H1 (cell line): ENCODE measurements at regions not wholly inside any gene's neighbourhood (a gene's known extent, or its start where the extent isn't known, plus 50 kb on each side); places are given as distances from the start of the nearest gene placed in this dataset.
A peak's percentile ranks its signal among the peaks of the same experiment; 100 is the strongest.

Source experiments
- CTCF ChIA-PET: fragments of 300-600 bp; sonication (Branson Sonifier 250); formaldehyde crosslinking; loops from one replicate; lab custom pipeline; 2021; ENCODE audit not compliant: partially characterized antibody; lab: Charles Lee
- POLR2A ChIA-PET: fragments of 300-600 bp; sonication (Branson Sonifier 250); formaldehyde crosslinking; loops from one replicate; lab custom pipeline; 2021; ENCODE audit warnings: inconsistent platforms; ENCODE audit not compliant: partially characterized antibody; lab: Charles Lee
- DNase-seq, 2 experiments: peaks; one replicate each; pipeline versions ENCODE4 v3.0.0 to v3.0.0-alpha.2; 2010 to 2022; ENCODE audit warnings: low spot score in 2 of 2, low read depth in 1 of 2, mixed read lengths in 1 of 2
- FAIRE-seq: peaks from 2 replicates; lab custom pipeline; 2011; peaks lifted over from hg19 to GRCh38; lab: Jason Lieb, UNC
- H2AFZ ChIP-seq: 2 replicates; pipeline ENCODE4 v1.8.1; 2012; ENCODE audit warnings: low read length, inconsistent platforms
- H2AK5ac ChIP-seq: 2 replicates; pipeline ENCODE4 v1.6.1; 2013; ENCODE audit warnings: low read depth, low read length
- H2BK120ac ChIP-seq: replicated peaks from 2 replicates; pipeline ENCODE3; 2013; ENCODE audit warnings: low read depth, low read length, inconsistent platforms
- H2BK12ac ChIP-seq: 2 replicates; pipeline ENCODE4 v1.6.1; 2013; ENCODE audit warnings: low read depth, low read length
- H2BK15ac ChIP-seq: 2 replicates; pipeline ENCODE4 v1.6.1; 2013; ENCODE audit warnings: low read length
- H2BK20ac ChIP-seq: 2 replicates; pipeline ENCODE4 v1.6.1; 2013; ENCODE audit warnings: low read length
- H2BK5ac ChIP-seq: 2 replicates; pipeline ENCODE4 v1.6.1; 2013; ENCODE audit warnings: low read depth, low read length
- H3K14ac ChIP-seq: 2 replicates; pipeline ENCODE4 v1.6.1; 2013; ENCODE audit warnings: inconsistent platforms; ENCODE audit not compliant: insufficient read length
- H3K18ac ChIP-seq: 2 replicates; pipeline ENCODE4 v1.6.1; 2013; ENCODE audit warnings: low read length; ENCODE audit errors: extremely low read depth
- H3K23ac ChIP-seq: 2 replicates; pipeline ENCODE4 v1.6.1; 2013; ENCODE audit warnings: inconsistent platforms; ENCODE audit not compliant: insufficient read length
- H3K23me2 ChIP-seq: 2 replicates; pipeline ENCODE4 v1.6.1; 2013; ENCODE audit warnings: low read depth, low read length
- H3K27ac ChIP-seq: 2 replicates; pipeline ENCODE4 v1.6.1; 2011; ENCODE audit warnings: low read depth, low read length, inconsistent platforms
- H3K27me3 ChIP-seq, 4 experiments: replicated peaks in 1 of 4; 1 replicate in 1 of 4; 2 replicates in 3 of 4; pipeline versions ENCODE4 v1.6.1 to v1.8.1; 2011 to 2013; ENCODE audit warnings: low read length in 3 of 4, mild to moderate bottlenecking in 3 of 4, inconsistent platforms in 2 of 4, mixed read lengths in 2 of 4, moderate library complexity in 1 of 4; ENCODE audit not compliant: control insufficient read depth in 3 of 4, insufficient read depth in 3 of 4; ENCODE audit errors: extremely low read depth in 1 of 4
- H3K36me3 ChIP-seq, 4 experiments: 2 replicates each; pipeline versions ENCODE4 v1.6.1 to v1.8.1; 2011 to 2013; ENCODE audit warnings: mild to moderate bottlenecking in 4 of 4, low read length in 3 of 4, moderate library complexity in 2 of 4, control low read depth in 1 of 4, inconsistent platforms in 1 of 4; ENCODE audit not compliant: insufficient read depth in 4 of 4, control insufficient read depth in 2 of 4
- H3K4ac ChIP-seq: replicated peaks from 2 replicates; pipeline ENCODE3; 2013; ENCODE audit warnings: low read length, low read depth, mixed read lengths, inconsistent platforms; ENCODE audit not compliant: insufficient read length
- H3K4me1 ChIP-seq, 4 experiments: replicated peaks in 1 of 4; 1 replicate in 1 of 4; 2 replicates in 3 of 4; pipeline versions ENCODE4 v1.6.1 to v1.8.1; 2011 to 2013; ENCODE audit warnings: low read length in 3 of 4, inconsistent platforms in 2 of 4, mixed read lengths in 1 of 4; ENCODE audit not compliant: insufficient read depth in 4 of 4, control insufficient read depth in 3 of 4
- H3K4me2 ChIP-seq, 2 experiments: 2 replicates each; pipeline versions ENCODE4 v1.6.1 to v1.8.1; 2011 to 2013; ENCODE audit warnings: low read depth in 2 of 2, low read length in 2 of 2, control low read depth in 1 of 2, inconsistent platforms in 1 of 2, mild to moderate bottlenecking in 1 of 2; ENCODE audit not compliant: insufficient read depth in 1 of 2
- H3K4me3 ChIP-seq, 4 experiments: fragments of 200-600, 300-600 bp in 1 of 4; sonication (generic), shearing (Covaris generic), sonication (Bioruptor Twin) in 1 of 4; 2 replicates each; pipeline versions ENCODE4 v1.5.1 to v1.8.1; 2011 to 2016; ENCODE audit warnings: low read length in 4 of 4, low read depth in 3 of 4, control low read depth in 2 of 4, inconsistent platforms in 2 of 4, mild to moderate bottlenecking in 2 of 4, mixed read lengths in 1 of 4, moderate library complexity in 1 of 4; ENCODE audit not compliant: insufficient read depth in 2 of 4; ENCODE audit errors: extremely low read depth in 1 of 4
- H3K56ac ChIP-seq: replicated peaks from 2 replicates; pipeline ENCODE3; 2013; ENCODE audit warnings: low read depth, mild to moderate bottlenecking, mixed read lengths, low read length, inconsistent platforms; ENCODE audit not compliant: insufficient read length
- H3K79me1 ChIP-seq: 2 replicates; pipeline ENCODE4 v1.6.1; 2013; ENCODE audit warnings: low read depth, low read length, control low read depth
- H3K79me2 ChIP-seq, 2 experiments: 2 replicates each; pipeline versions ENCODE4 v1.6.1 to v1.8.1; 2012 to 2013; ENCODE audit warnings: low read length in 2 of 2, mild to moderate bottlenecking in 2 of 2, inconsistent platforms in 1 of 2; ENCODE audit not compliant: insufficient read depth in 2 of 2, control insufficient read depth in 1 of 2
- H3K9ac ChIP-seq, 4 experiments: replicated peaks in 1 of 4; 1 replicate in 1 of 4; 2 replicates in 3 of 4; pipeline versions ENCODE4 v1.6.1 to v1.8.1; 2011 to 2013; ENCODE audit warnings: low read depth in 3 of 4, low read length in 3 of 4, control low read depth in 2 of 4, mild to moderate bottlenecking in 2 of 4, moderate library complexity in 2 of 4, inconsistent platforms in 1 of 4; ENCODE audit errors: extremely low read depth in 1 of 4
- H3K9me3 ChIP-seq, 2 experiments: 2 replicates each; pipeline versions ENCODE4 v1.6.1 to v1.8.1; 2012 to 2013; ENCODE audit warnings: mild to moderate bottlenecking in 2 of 2, moderate library complexity in 2 of 2, control low read depth in 1 of 2, inconsistent platforms in 1 of 2, low read depth in 1 of 2, low read length in 1 of 2, mixed read lengths in 1 of 2; ENCODE audit not compliant: insufficient read depth in 2 of 2
- H4K20me1 ChIP-seq, 2 experiments: replicated peaks in 1 of 2; 2 replicates each; pipeline versions ENCODE3 to v1.8.1; 2011 to 2013; ENCODE audit warnings: inconsistent platforms in 2 of 2, low read length in 2 of 2, mild to moderate bottlenecking in 1 of 2; ENCODE audit not compliant: insufficient read depth in 2 of 2, control insufficient read depth in 1 of 2
- H4K5ac ChIP-seq: 2 replicates; pipeline ENCODE4 v1.6.1; 2013; ENCODE audit warnings: low read length, low read depth, mixed read lengths, inconsistent platforms; ENCODE audit not compliant: insufficient read length
- H4K8ac ChIP-seq: 2 replicates; pipeline ENCODE4 v1.8.0; 2013; ENCODE audit warnings: mild to moderate bottlenecking, moderate library complexity, low read length, inconsistent platforms; ENCODE audit not compliant: insufficient read depth; ENCODE audit errors: extremely low read depth
- H4K91ac ChIP-seq: replicated peaks from 2 replicates; pipeline ENCODE3; 2013; ENCODE audit warnings: low read length, mixed read lengths, inconsistent platforms; ENCODE audit not compliant: insufficient read length
- ASH2L ChIP-seq: fragments of 200-600, 300-600 bp; sonication (generic); IDR thresholded peaks from one replicate; pipeline ENCODE4 v1.7.1; 2017; ENCODE audit warnings: low read length
- BCL11A ChIP-seq, 2 experiments: IDR thresholded peaks; one replicate each; pipeline ENCODE4 v1.6.1; 2011; ENCODE audit warnings: low read depth in 2 of 2, low read length in 2 of 2, mild to moderate bottlenecking in 2 of 2
- KDM5A ChIP-seq: fragments of 200-600 bp; IDR thresholded peaks from 2 replicates; pipeline ENCODE4 v1.7.1; 2012; ENCODE audit warnings: mild to moderate bottlenecking, low read length, inconsistent platforms, mixed read lengths
- TCF12 ChIP-seq: IDR thresholded peaks from 2 replicates; pipeline ENCODE4 v1.6.1; 2011; ENCODE audit warnings: low read depth, mild to moderate bottlenecking, low read length
- YY1 ChIP-seq: IDR thresholded peaks from 2 replicates; pipeline ENCODE4 v1.6.1; 2011; ENCODE audit warnings: low read depth, mild to moderate bottlenecking, low read length
- WGBS, 2 experiments: shearing (Covaris generic) in 1 of 2; methylation state at CpG; one replicate each; pipeline versions ENCODE4 v1.1.6 to v1.1.7; 2013 to 2015; ENCODE audit warnings: low lambda C conversion rate in 2 of 2, mixed read lengths in 2 of 2, inconsistent platforms in 1 of 2, low coverage in 1 of 2, missing lambda C conversion rate in 1 of 2; ENCODE audit not compliant: insufficient replicate concordance in 2 of 2, insufficient coverage in 1 of 2, insufficient read length in 1 of 2; ENCODE audit errors: extremely low coverage in 1 of 2, missing lambda C conversion rate in 1 of 2; 5-methylcytosine and 5-hydroxymethylcytosine counted together

- TF ChIP-seq BCL11A (IDR thresholded peaks at IDR 0.05; ENCODE audit: low read depth in 2 of 2, low read length in 2 of 2) (no peak), ASH2L (no peak), YY1 (no peak), KDM5A (no peak), TCF12 (no peak)
- peaks cover 0 to 4% (median 1%) of the 10 kb centered on the region in 4 experiments; a peak in 2 of 7 replicates for H3K4me1 ChIP-seq
- H2AFZ ChIP-seq, result peak overlapping the region; percentile 90
- H2BK120ac ChIP-seq, result no peak overlapping the region
- H3K79me2 ChIP-seq, result no peaks in the 10 kb centered on the region
- WGBS, 2 experiments, result 32% methylated on average over 10 of the region's 18 CpGs; no CpG with 5 or more reads in 1 of the 2 experiments
- H4K5ac ChIP-seq, result no peak overlapping the region
- H4K8ac ChIP-seq, result no peak overlapping the region
- DNase-seq, result peak in 1 of 2 experiments; percentile 44
- no peak overlapping the region for H2BK20ac ChIP-seq
- H3K79me1 ChIP-seq, result no peaks in the 10 kb centered on the region
- ChIA-PET CTCF (no interaction called here), POLR2A (no interaction called here)
- no peak overlapping the region for H2BK5ac ChIP-seq
- no peak overlapping the region for H3K4ac ChIP-seq
- H3K4me2 ChIP-seq, result peak overlapping the region; percentile 21 to 33; a peak in 1 of 4 replicates
- H3K36me3 ChIP-seq, result no peaks in the 10 kb centered on the region
- no peaks in the 10 kb centered on the region for H3K9me3 ChIP-seq
- no peak overlapping the region for H2BK15ac ChIP-seq
- no peak overlapping the region for H3K18ac ChIP-seq
- H3K9ac ChIP-seq, result no peak overlapping the region
- H2AK5ac ChIP-seq, result no peak overlapping the region
- H3K56ac ChIP-seq, result no peak overlapping the region
- no peak overlapping the region for H3K27ac ChIP-seq
- H3K23me2 ChIP-seq, result no peaks in the 10 kb centered on the region
- peak; percentile 77 for FAIRE-seq
- H2BK12ac ChIP-seq, result no peak overlapping the region
- no peaks in the 10 kb centered on the region for H3K27me3 ChIP-seq
- no peak overlapping the region for H4K91ac ChIP-seq
- 0 out of 8 replicates have a peak overlapping the region, but pooled peaks of 1 of the 4 experiments have one; percentile 9 for H3K4me3 ChIP-seq
- no peaks in the 10 kb centered on the region for H4K20me1 ChIP-seq
- H3K14ac ChIP-seq, result no peak overlapping the region
- H3K23ac ChIP-seq, result no peak overlapping the region
Measured at GRCh38 chrY:19549671-19550466, 194.7 kb downstream of the KDM5D start.
